ENCODE measurements at regions not wholly inside any gene's neighbourhood (a gene's known extent, or its start where the extent isn't known, plus 50 kb on each side); places are given as distances from the start of the nearest gene placed in this dataset.

- TF ChIP-seq CTCF (IDR thresholded peaks at IDR 0.05; ENCODE audit: low read depth, low read length, missing control alignments), result no peak
- no peak for DNase-seq (ENCODE audit: low read depth)
- H3K4me3 ChIP-seq (ENCODE audit: low read depth, low read length), result no peak overlapping the region
These were observed 56.5 kb upstream of the PLEKHG1 start for GRCh38 chr6:150543178-150543577.

GRCh38 chr6:150544793-150545192 lies 54.9 kb upstream of the PLEKHG1 start:
- no peak for TF ChIP-seq CTCF (IDR thresholded peaks at IDR 0.05; ENCODE audit: low read depth, low read length, missing control alignments)
- H3K4me3 ChIP-seq (ENCODE audit: low read depth, low read length), result no peak overlapping the region
- DNase-seq (ENCODE audit: low read depth), result no peak

GRCh38 chr6:150546457-150546856 lies 53.2 kb upstream of the PLEKHG1 start:
- no peak for DNase-seq (ENCODE audit: low read depth)
- no peak for TF ChIP-seq CTCF (IDR thresholded peaks at IDR 0.05; ENCODE audit: low read depth, low read length, missing control alignments)
- no peak overlapping the region for H3K4me3 ChIP-seq (ENCODE audit: low read depth, low read length)

GRCh38 chr6:150547502-150548222 lies 52.0 kb upstream of the PLEKHG1 start:
- no peak for DNase-seq (ENCODE audit: low read depth)
- H3K4me3 ChIP-seq (ENCODE audit: low read depth, low read length), result no peak overlapping the region
- TF ChIP-seq CTCF (IDR thresholded peaks at IDR 0.05; ENCODE audit: low read depth, low read length, missing control alignments), result no peak

- H3K4me3 ChIP-seq (ENCODE audit: low read depth, low read length), result no peak overlapping the region
- TF ChIP-seq CTCF (IDR thresholded peaks at IDR 0.05; ENCODE audit: low read depth, low read length, missing control alignments), result no peak
- no peak for DNase-seq (ENCODE audit: low read depth)
These were observed 51.4 kb upstream of the PLEKHG1 start for GRCh38 chr6:150548330-150548729.

- no peak overlapping the region for H3K4me3 ChIP-seq (ENCODE audit: low read depth, low read length)
- DNase-seq (ENCODE audit: low read depth), result no peak
- TF ChIP-seq CTCF (IDR thresholded peaks at IDR 0.05; ENCODE audit: low read depth, low read length, missing control alignments), result peak; percentile 5
These were observed 50.7 kb upstream of the PLEKHG1 start for GRCh38 chr6:150549007-150549406.

GRCh38 chr6:150549674-150550101 lies 50.0 kb upstream of the PLEKHG1 start:
- DNase-seq (ENCODE audit: low read depth), result no peak
- TF ChIP-seq CTCF (IDR thresholded peaks at IDR 0.05; ENCODE audit: low read depth, low read length, missing control alignments), result no peak

More at GRCh38 chr6:150549674-150550101, 50.0 kb upstream of the PLEKHG1 start:
- H3K4me3 ChIP-seq (ENCODE audit: low read depth, low read length), result no peak overlapping the region
